ENCODE measurements at regions not wholly inside any gene's neighbourhood (a gene's known extent, or its start where the extent isn't known, plus 50 kb on each side); places are given as distances from the start of the nearest gene placed in this dataset.

GRCh38 chr1:29805896-29806160 is 569.5 kb downstream of the PTPRU start:
- TF ChIP-seq POLR2A (IDR thresholded peaks at IDR 0.05; ENCODE audit: low read depth, low read length) (no peak), POLR2AphosphoS5 (IDR thresholded peaks at IDR 0.05; ENCODE audit: low read depth, low read length) (no peak)
